DND-41 (cell line): ENCODE measurements at regions not wholly inside any gene's neighbourhood (a gene's known extent, or its start where the extent isn't known, plus 50 kb on each side); places are given as distances from the start of the nearest gene placed in this dataset.
"Not testable (repeated sequence)": the region's sequence is repeated elsewhere in the genome, so short reads cannot be mapped to it uniquely, and the experiment has no call there.

Source experiments
- ATAC-seq: fragments of 200-7000 bp; cut with Tn5 transposase; 3 replicates; pipeline ENCODE4 v1.9.1; 2021; ENCODE audit warnings: low read depth; ENCODE audit not compliant: insufficient read depth
- DNase-seq: peaks from one replicate; pipeline ENCODE4 v3.0.0-alpha.2; 2020
- H2AFZ ChIP-seq: 2 replicates; pipeline ENCODE4 v1.6.0; 2012; ENCODE audit warnings: low read depth, low read length
- H3K27ac ChIP-seq: 2 replicates; pipeline ENCODE4 v1.5.1; 2012; ENCODE audit warnings: low read length, inconsistent platforms
- H3K27me3 ChIP-seq: fragments of 200-600 bp; sonication (generic); 2 replicates; pipeline ENCODE4 v1.6.0; 2012; ENCODE audit warnings: low read length, mild to moderate bottlenecking, inconsistent platforms; ENCODE audit not compliant: insufficient read depth, poor library complexity
- H3K36me3 ChIP-seq: 2 replicates; pipeline ENCODE4 v1.5.1; 2012; ENCODE audit warnings: low read length, inconsistent platforms; ENCODE audit not compliant: insufficient read depth
- H3K4me1 ChIP-seq: 2 replicates; pipeline ENCODE4 v1.5.1; 2012; ENCODE audit warnings: mild to moderate bottlenecking, low read length; ENCODE audit not compliant: insufficient read depth
- H3K4me2 ChIP-seq: 2 replicates; pipeline ENCODE4 v1.6.0; 2012; ENCODE audit warnings: mild to moderate bottlenecking, moderate library complexity, low read length, inconsistent platforms; ENCODE audit not compliant: insufficient read depth
- H3K4me3 ChIP-seq, 2 experiments: fragments of 200-600 bp in 1 of 2; shearing (Covaris generic) in 1 of 2; 2 replicates each; pipeline ENCODE4 v1.5.1; 2012 to 2016; ENCODE audit warnings: inconsistent platforms in 2 of 2, low read length in 2 of 2, mild to moderate bottlenecking in 2 of 2, low read depth in 1 of 2, moderate library complexity in 1 of 2
- H3K79me2 ChIP-seq: 2 replicates; pipeline ENCODE4 v1.6.0; 2012; ENCODE audit warnings: low read length, inconsistent platforms; ENCODE audit not compliant: insufficient read depth
- H3K9ac ChIP-seq: 2 replicates; pipeline ENCODE4 v1.6.0; 2012; ENCODE audit warnings: low read depth, mild to moderate bottlenecking, inconsistent platforms, low read length, moderate library complexity
- H3K9me3 ChIP-seq: 2 replicates; pipeline ENCODE4 v1.5.1; 2012; ENCODE audit warnings: low read length, moderate library complexity, mild to moderate bottlenecking, inconsistent platforms; ENCODE audit not compliant: insufficient read depth, severe bottlenecking
- H4K20me1 ChIP-seq: 2 replicates; pipeline ENCODE4 v1.6.0; 2012; ENCODE audit warnings: low read length; ENCODE audit not compliant: insufficient read depth
- CTCF ChIP-seq: IDR thresholded peaks from 2 replicates; pipeline ENCODE4 v1.5.1; 2012; ENCODE audit warnings: borderline replicate concordance, low read length, moderate library complexity, mild to moderate bottlenecking; ENCODE audit not compliant: poor library complexity, severe bottlenecking; ENCODE audit errors: extremely low read depth
- EZH2 ChIP-seq: IDR thresholded peaks from 3 replicates; pipeline ENCODE4 v1.6.1; 2012; ENCODE audit warnings: borderline replicate concordance, low read depth, mild to moderate bottlenecking, moderate library complexity, low read length, inconsistent platforms; ENCODE audit not compliant: severe bottlenecking

DNA sequence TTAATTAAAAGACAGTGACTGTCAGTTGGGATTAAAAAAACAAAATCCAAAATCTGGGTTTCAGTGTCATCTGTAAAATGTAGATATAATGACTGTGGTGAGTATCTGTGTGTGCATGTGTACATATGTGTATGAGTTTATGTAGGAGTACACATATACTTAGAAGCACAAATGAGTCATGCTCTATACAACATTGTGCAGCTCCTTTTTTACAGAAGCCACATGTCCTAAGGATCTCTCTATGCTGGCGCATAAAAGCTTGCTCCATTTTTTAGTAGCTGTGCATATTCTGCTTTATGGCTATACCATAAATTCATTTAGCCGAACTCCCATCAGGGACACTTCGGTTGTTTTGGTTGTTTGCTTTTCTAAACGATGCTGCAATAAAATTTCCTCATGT, 125.2 kb upstream of the EEF2KMT start:
- no peak overlapping the region for H3K4me3 ChIP-seq
- H3K36me3 ChIP-seq = no peaks in the 10 kb centered on the region
- peaks cover 3% of the 10 kb centered on the region for H3K27me3 ChIP-seq
- no peak overlapping the region for H3K9ac ChIP-seq
- ATAC-seq (no peak), DNase-seq (no peak)
- H3K27ac ChIP-seq = no peak overlapping the region
- no peak overlapping the region for H3K4me2 ChIP-seq
- H2AFZ ChIP-seq = no peak overlapping the region
- H3K9me3 ChIP-seq = no peaks in the 10 kb centered on the region
- H3K79me2 ChIP-seq = no peaks in the 10 kb centered on the region
- H4K20me1 ChIP-seq = no peaks in the 10 kb centered on the region
- H3K4me1 ChIP-seq = no peaks in the 10 kb centered on the region
- TF ChIP-seq EZH2 = no peak
- TF ChIP-seq CTCF = no peak

DNA sequence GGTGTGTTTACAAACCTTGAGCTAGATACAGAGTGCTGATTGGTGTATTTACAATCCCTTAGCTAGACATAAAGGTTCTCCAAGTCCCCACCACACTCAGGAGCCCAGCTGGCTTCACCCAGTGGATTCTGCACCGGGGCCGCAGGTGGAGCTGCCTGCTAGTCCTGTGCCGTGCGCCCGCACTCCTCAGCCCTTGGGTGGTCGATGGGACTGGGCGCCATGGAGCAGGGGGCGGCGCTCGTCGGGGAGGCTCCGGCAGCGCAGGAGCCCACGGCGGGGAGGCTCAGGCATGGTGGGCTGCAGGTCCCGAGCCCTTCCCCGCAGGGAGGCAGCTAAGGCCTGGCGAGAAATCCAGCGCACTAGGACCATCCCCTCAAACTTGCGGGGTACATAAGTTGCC, 124.2 kb upstream of the EEF2KMT start:
- not testable (repeated sequence) for H3K4me2 ChIP-seq, H3K9me3 ChIP-seq, H4K20me1 ChIP-seq, H2AFZ ChIP-seq, DNase-seq, H3K27me3 ChIP-seq, H3K4me1 ChIP-seq, H3K79me2 ChIP-seq, H3K9ac ChIP-seq, H3K27ac ChIP-seq, H3K36me3 ChIP-seq, ATAC-seq, H3K4me3 ChIP-seq

DNA sequence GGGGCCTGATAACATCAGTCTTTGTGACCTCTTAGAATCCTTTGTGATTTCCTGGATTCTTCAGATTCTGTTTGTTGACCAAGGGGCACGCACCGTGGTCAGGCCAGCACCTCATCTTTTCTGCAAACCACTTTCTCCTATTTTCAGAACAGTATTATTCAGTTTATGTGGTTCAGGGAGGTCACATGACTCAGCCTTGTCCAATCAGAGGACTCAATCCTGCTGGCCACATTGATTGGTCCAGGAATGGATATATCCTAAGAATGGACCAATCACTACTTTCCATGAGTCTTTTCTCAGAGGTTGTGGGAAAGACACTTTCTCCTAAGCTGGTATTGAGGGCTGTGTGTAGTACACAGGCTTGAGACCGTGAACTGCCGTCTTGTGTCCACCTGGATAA, 123.1 kb upstream of the EEF2KMT start:
- Histone ChIP-seq H4K20me1 (no peaks in the 10 kb centered on the region), H3K4me2 (no peak overlapping the region), H3K4me3 (no peak overlapping the region), H3K27ac (no peak overlapping the region), H3K4me1 (no peaks in the 10 kb centered on the region), H3K9me3 (no peaks in the 10 kb centered on the region), H3K79me2 (no peaks in the 10 kb centered on the region), H3K27me3 (peaks cover 3% of the 10 kb centered on the region), H2AFZ (no peak overlapping the region), H3K9ac (no peak overlapping the region), H3K36me3 (no peaks in the 10 kb centered on the region)
- TF ChIP-seq EZH2 = no peak
- TF ChIP-seq CTCF = no peak
- no peak for DNase-seq
- no peak for ATAC-seq

DNA sequence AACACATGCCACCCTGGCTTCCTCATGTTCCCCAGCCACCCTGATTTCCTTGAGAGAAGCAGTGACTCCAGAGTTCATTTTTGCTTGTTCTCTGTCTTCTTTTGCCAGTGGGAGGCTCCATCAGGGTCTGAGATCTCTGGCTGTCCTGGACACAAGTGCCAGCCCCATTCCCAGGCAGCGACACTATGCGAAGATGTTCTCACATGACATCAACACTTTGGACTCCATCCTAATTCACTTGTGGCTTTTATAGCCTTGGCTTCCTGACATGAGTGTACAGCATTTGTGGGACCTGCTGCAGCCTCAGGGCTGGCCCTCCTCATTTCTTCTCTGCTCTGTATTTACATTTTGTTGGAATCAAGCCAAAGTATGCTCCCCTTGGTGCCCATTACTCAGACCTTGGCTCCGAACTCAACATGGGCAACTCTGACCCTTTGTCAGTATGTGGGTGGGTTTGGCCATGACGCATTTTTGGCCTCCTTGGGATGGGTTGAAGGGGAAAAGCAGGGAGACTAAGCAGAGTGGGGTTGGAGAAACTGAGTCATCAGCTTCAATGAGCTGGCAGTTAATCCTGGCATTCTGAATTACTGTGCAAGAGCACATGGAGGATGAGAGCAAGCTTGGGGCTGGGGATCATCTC, 119.0 kb upstream of the EEF2KMT start:
- Histone ChIP-seq H3K4me1 (no peaks in the 10 kb centered on the region), H4K20me1 (no peaks in the 10 kb centered on the region)

More for the DNA sequence above, 119.0 kb upstream of the EEF2KMT start:
- H3K9me3 ChIP-seq = no peaks in the 10 kb centered on the region
- H3K4me3 ChIP-seq = no peak overlapping the region
- H3K4me2 ChIP-seq = no peak overlapping the region
- DNase-seq (no peak), ATAC-seq (no peak)
- no peaks in the 10 kb centered on the region for H3K79me2 ChIP-seq
- TF ChIP-seq CTCF (no peak), EZH2 (no peak)
- H3K27me3 ChIP-seq = no peaks in the 10 kb centered on the region
- no peaks in the 10 kb centered on the region for H3K36me3 ChIP-seq
- H3K27ac ChIP-seq = no peak overlapping the region
- H2AFZ ChIP-seq = no peak overlapping the region
- no peak overlapping the region for H3K9ac ChIP-seq
